ENCODE measurements at regions not wholly inside any gene's neighbourhood (a gene's known extent, or its start where the extent isn't known, plus 50 kb on each side); places are given as distances from the start of the nearest gene placed in this dataset.

DNA sequence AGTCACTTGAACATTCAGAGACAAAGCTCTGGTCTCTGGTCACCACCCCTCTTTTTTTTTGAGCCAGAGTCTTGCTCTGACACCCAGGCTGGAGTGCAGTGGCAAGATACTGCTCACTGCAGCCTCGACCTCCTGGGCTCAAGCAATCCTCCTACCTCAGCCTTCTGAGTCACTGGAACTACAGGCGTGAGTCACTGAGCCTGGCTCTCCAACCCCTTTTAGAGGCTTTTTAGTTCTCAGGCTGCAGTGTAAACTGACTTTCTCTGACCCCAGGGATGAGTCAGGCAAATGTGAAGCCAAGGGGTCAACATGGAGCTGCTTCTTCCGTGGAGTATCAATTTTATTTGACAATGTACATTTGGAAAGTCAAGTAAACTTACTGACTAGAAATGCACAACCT is 229.2 kb downstream of the PTTG2 start:
- peak overlapping the region; percentile 86 for H3K27ac ChIP-seq
- DNase-seq (ENCODE audit: low read depth, low spot score) = peak; percentile 48

DNA sequence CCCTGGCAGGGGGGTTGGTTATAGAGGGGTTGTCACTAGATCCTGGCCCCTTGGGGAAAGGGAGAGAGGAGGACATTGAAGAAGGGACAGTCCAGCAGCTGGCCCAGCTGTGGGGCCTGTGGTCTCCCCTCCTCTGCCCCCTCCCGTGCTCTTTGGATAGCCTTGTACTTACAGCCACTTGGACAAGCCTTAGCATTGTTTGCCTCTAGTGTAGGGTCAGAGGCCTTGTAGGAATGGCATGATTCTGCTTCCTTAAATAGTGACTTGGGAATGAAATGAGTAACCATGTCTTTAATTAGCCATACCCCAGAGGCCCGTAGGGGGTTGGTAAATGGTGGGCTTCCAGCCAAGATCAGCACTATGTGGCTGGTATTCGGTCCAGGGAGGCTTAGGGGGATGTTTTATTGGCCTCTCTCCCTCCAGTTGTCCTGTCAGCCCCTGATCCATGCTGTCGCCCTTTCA is 230.6 kb downstream of the PTTG2 start:
- H3K27ac ChIP-seq = no peak overlapping the region
- no peak for DNase-seq (ENCODE audit: low read depth, low spot score)

DNA sequence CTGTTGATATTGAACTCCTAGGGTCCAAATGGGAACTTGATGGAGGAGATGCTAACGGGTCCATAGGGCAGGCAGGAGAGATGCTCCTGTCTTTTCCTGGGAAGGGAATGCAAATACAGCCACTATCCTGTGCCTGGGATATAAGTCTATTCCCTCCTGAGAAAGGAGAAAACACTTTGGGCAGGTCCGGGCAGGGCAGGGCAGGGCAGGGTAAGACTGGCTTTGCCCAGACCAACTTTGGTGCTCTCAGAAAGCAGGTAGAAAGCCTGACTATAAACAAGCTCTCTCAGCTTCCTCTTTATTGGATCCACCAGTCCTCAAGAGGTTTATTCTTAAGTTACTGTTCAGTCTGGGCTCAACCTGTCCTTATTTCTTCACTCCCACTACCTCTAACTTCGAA is 232.3 kb downstream of the PTTG2 start:
- DNase-seq (ENCODE audit: low read depth, low spot score) = no peak
- no peak overlapping the region for H3K27ac ChIP-seq

DNA sequence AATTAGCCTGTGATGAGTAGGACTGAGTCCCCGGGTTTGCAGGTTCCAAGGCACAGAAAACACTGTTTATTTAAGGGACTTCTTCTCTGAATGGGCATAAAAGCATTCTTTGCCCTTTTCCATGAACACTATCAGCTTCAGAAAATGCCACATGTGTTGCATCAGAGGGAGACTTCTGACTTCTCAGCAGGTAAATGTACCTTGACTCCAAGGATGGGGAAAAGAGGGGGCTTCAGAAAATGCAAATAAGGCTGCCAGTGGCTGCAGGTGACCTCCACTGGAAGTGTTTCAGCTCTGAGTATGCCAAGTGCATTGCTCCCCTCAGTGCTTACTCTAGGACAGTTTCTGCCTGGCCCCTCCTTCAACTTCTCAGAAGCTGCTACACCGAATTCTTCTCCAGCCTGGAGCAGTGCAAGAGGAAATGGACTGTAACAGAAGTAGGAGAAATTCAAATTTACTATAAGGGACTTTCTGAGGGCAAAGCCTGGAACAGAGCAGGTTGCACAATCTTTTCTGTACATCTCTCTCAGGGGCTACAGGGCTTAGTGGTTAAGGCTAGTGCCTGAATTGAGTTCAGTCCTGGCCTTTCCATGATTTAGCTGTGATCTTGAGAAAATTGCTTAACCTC is 233.2 kb downstream of the PTTG2 start:
- H3K27ac ChIP-seq = no peak overlapping the region
- no peak for DNase-seq (ENCODE audit: low read depth, low spot score)

DNA sequence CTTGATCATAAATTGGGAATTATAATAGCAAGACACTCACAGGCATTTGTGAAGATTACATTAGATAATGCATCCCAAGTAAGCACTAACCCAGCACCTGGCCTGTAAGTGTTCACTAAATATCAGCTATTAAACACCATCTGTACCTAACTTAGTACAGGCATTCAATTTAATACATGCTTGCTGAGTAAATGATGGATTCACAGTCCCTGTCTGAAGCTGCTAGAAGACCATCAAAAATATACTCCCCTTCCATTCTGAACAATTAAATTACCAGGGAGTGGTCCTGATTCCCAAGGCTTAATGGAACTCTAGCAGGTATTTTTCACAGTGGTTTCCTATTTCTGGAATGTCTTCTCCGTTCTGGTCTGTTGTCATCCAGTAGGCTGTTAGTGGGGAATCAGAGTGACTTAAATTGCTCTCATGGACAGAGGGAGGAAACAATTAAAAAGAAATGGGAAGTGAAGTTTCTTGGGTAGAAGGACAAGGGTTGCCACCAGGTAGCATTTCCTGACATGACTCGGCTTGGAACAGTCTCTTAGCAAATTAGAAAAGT is 233.9 kb downstream of the PTTG2 start:
- H3K27ac ChIP-seq = no peak overlapping the region
- DNase-seq (ENCODE audit: low read depth, low spot score) = no peak

DNA sequence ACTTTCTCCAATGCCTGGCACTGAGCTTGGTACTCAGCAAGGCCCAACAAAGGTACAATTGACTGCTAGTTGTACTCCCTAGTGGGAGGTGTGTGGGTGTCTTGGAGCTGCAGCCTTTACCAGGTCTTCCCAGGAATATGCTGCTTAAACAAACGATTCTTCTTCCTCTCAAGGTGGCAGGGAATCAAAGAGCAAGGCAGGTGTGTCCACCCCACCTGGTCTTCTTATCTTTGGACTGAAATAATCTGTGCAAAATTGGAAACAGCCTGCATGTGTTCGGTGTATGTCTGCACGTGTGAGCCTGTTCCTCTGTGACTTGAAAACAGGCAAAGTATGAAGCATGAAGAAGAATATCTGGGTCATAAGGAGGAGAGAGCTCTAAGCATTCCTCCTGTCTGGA is 235.3 kb downstream of the PTTG2 start:
- no peak overlapping the region for H3K27ac ChIP-seq
- no peak for DNase-seq (ENCODE audit: low read depth, low spot score)

DNA sequence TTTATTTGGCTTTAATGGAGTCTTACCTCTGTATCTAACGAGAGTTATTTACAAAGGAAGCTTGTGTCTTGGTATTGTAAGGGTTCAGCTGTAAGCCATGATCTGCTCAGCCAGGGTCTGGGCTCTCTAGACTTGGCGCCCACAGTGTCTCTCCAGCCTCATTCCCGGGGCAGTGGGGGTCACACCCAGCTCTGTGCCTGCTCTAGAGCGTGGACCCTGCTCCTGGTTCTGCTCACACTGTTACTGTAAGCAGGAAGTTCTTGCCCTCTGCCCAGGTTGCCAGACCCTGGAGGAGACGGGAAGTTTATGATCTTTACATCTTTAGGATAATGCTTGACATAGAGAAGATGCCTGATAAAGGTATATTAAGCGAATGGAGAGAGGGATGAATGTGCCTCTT is 235.7 kb downstream of the PTTG2 start:
- DNase-seq (ENCODE audit: low read depth, low spot score) = no peak
- no peak overlapping the region for H3K27ac ChIP-seq

DNA sequence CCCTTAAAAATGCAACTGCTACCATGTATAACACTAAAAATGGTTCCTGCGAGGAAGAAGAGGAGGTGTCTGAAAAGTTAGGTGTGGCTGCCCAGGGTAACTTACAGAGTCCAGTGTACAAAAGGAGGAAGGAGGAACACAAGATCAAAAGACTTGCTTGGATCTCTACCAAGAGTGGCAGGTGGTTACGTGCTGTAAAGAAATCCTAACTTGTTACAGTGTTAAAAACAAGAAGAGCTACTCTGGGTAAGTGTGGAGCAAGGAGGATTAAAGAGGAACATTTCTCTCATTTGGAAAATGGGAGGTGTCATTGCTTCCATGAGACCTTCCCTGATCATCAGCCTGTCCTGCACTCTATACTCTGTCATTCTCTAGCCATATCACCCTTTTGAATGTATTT is 242.0 kb downstream of the PTTG2 start:
- no peak for DNase-seq (ENCODE audit: low read depth, low spot score)
- H3K27ac ChIP-seq = no peak overlapping the region

DNA sequence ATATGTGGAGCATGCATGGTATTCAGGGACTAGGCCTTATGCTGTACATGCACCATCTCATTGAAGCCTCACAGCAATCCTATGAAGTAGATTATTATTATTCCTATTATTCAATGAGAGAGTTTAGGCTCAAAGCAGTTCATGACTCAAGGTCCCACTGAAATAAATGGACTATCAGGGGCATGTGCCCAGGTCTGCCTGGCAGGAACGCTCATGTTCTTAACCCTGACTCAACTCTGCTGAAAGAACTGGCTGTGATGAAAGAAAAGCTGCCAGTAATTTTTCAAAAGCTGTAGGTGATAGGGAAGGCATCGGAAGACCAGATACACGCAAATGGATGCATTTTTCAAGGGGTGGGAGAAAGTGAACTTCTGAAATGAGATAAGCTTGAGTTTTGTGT is 243.4 kb downstream of the PTTG2 start:
- no peak overlapping the region for H3K27ac ChIP-seq
- DNase-seq (ENCODE audit: low read depth, low spot score) = no peak

DNA sequence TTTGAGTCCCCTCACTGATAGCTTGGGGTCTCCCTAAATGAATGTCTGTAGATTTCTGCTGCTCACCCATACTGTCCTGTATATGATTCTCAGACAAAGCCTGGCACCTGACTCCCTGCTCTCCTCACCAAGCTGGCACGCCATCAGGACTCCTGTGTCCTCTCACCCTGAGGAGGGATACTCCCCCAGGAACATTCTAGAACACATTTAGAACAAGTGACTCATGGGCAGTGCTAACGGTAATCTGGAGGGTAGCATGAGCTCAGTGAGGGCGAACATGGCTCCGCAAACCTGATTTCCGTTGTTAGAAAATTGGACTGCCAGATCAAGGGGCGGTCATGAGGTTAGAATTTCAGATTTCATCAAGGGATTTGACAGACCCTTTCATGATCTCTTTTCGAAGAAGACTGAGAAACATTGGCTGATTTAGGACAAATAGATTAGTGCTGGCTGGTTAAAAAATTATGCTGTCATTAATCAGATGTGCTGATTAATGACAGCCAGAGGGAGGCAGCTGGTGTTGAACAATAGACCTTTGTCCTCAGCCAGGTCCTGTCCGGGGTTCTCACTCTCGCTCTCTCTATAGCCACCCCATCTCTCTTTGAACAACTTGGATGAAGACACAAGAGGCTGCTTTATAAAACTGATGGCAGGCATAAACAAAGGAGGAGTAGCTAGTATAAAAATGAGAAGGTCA is 244.3 kb downstream of the PTTG2 start:
- H3K27ac ChIP-seq = no peak overlapping the region
- no peak for DNase-seq (ENCODE audit: low read depth, low spot score)

DNA sequence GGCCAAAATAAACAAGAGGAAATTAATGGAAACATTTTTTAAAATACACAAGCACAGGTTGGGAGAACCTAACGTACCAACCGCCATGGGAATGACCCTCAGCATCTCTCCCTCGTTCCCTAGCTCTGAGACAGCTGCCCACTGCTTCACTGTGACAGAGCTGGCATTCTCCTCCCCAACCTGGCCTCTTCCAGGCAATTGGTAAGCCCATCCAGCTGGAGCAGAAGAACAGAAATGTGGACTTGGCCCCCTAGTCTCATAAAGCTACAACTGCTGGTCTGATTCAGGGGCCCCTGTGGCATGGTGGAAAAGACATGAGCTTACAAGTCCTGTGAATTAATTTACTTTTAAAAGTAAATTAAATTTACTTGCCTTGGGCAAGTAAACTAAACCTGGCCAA is 245.1 kb downstream of the PTTG2 start:
- DNase-seq (ENCODE audit: low read depth, low spot score) = no peak
- H3K27ac ChIP-seq = no peak overlapping the region

DNA sequence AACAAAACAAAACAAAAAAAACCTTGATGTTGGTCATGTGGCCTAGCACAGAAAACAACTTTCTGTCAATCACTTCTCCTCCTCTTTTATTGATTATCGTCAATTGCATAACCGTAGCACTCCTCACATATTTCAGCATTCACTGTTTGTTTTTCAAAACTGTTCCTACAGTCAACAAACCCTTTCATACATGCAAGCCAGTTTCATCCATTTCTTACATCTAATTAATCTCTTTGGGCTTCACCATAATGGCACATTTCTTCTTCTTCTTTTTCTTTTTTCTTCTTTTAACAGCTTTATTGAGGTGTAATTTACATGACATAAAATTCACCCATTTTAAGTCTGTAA is 246.9 kb downstream of the PTTG2 start:
- no peak for DNase-seq (ENCODE audit: low read depth, low spot score)
- no peak overlapping the region for H3K27ac ChIP-seq

DNA sequence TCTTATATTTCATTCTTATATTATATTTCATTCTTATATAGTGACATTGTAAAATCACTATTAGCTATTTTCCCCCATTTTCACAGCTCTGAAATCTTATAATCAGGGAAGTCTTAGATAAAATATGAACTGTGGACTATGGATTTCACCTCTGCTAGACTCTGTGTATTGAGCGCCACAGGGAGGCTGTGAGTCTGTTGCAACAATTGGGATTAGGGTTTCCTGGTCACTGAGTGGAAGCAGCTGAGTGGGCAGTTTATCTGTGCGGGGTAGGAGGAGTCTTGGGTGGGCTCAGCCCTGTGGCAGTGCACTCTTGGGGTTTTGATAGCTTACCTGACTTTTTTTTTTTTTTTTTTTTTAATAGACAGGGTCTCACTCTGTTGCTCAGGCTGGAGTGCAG is 249.5 kb downstream of the PTTG2 start:
- H3K27ac ChIP-seq = no peak overlapping the region
- DNase-seq (ENCODE audit: low read depth, low spot score) = no peak

DNA sequence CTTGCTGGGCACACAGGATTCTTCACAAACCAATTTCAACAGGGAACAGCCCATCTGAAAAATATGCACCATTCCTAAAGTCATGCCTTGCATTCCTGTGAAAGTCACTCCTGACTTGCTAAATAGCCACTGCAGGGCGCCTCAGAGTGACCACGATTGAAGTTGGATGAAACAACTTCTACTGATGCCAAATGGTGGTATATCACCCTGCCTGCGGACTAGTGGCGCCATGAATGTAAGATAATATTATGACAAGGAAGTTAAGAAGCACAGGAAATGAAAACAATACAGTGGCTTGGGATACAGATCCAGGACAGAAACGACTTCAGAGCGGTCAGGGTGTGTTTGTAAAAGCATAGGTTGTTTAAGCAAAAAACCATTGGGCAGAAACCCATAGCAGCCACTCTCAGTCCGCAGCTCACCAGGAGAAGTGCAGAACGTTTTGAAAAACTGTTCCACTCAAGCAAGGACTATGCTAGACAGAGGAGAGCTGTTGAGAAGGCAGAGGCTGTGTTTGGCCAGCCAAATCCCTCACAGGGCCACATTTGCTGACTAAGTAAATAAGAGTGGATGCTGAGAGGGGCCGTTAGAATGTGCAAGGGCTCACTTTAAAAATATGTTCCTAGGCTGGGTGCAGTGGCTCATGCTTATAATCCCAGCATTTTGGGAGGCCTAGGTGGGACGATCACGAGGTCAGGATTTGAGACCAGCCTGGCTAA is 250.4 kb downstream of the PTTG2 start:
- no peak for DNase-seq (ENCODE audit: low read depth, low spot score)
- no peak overlapping the region for H3K27ac ChIP-seq

DNA sequence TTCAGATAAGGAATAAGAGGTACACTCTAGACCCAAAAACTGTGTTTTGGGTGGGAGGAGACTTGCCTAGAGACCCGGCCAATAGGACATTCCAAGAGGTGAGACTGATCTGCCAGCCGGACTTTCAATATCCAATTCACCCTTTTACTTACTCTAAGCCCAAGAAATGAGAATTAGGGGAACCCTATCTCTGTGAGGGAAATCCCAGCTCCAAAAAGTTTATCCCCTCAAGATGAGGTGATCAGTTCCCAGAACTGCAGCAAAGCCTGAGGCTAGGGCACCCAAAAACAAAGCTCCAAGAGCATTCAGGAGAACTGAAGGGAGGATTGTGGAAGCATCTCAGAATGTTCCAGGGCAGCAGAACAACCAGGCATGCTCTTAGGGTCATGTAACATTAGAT is 251.7 kb downstream of the PTTG2 start:
- DNase-seq (ENCODE audit: low read depth, low spot score) = no peak
- H3K27ac ChIP-seq = no peak overlapping the region

DNA sequence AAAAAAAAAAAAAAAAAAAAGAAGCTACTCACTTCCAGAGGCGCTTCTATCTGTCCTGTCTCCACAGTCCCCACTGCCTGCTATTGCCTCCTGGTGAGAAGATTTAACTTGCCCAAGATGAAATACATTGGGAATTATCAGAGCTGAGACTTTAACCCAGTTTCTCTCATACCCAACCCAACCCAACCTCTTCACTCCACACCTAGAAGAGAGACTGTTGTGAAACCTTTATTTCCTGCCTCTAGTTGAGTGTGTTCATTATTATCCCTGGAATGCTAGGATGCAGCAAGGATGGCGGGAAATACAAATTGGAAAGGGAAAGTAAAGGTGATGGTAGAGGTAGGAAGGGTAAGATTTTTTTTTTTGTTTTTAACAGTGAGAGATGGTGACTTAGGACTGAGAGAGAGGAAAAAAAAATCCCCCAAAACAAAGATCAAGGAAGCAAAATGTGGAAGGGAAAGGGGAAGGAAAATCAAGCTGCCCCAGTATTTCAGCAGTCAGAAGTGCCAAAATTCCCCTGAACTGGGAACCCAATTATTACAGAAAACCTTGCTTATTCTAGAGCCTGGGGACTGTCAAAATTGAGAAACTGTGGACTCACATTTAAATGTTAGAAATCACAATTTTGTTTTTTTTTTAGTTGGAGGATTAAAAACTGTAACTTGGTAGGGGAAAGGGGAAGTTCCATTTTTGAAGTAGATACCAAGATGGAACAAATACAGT is 253.0 kb downstream of the PTTG2 start:
- H3K27ac ChIP-seq = no peak overlapping the region
- DNase-seq (ENCODE audit: low read depth, low spot score) = no peak

DNA sequence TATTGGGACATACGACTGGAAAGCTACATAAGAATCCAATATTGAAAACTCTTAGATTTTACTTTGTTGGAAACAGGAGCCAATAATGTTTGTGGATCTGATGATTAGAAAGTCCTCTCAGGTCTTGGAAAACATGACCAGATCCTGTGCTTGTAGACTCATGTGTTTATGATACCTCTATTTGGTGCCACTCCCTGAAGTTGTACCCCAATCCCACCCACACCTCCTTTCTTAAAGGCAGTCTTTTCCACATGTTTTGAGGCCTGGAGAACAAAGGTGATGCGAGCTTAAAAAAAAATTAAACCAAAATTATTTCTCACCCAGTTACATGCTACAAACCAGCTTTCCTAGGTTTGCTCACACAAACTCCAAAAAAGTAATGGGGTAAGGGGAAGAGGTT is 262.7 kb downstream of the PTTG2 start:
- no peak for DNase-seq (ENCODE audit: low read depth, low spot score)
- no peak overlapping the region for H3K27ac ChIP-seq

DNA sequence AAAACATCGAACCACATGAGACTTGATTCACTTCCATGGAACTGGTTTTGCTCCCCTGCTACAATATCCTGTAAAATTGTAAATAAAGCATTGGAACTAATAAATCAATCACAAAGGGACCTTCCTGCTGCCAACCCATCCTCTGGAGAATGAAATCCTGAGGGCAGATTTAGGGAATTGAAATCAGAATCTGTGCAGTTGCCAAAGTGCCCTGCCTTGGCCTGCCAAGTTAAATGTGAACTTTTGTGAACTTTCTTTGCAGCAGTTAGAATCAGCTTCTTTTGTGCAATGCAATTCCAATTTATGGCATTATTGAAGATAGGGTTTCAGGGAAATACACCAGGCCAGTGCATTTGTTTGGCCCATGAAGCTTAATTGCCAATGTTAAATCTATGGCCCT is 263.1 kb downstream of the PTTG2 start:
- no peak for DNase-seq (ENCODE audit: low read depth, low spot score)
- no peak overlapping the region for H3K27ac ChIP-seq

DNA sequence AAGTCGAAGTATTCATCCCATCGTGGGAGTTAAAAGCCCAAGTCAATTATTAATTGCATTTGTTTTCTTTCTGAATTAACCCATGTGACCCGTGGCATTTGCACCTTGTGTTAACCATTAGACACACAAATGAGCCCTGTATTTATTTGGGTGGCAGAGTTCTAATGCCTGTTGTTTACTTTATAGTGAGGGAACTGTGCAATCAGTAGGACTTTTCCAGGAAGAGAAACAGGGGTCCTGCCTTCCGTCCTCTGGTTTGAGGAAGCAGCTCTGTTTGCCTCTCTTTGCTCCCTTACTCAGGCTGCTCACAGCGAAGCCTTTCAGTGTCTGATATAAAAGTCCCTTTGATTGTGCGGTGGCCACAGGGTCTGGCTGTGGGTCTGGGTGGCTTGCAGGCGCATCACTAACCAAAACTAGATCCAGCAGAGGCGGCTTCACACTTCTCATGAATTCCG is 263.6 kb downstream of the PTTG2 start:
- no peak for DNase-seq (ENCODE audit: low read depth, low spot score)
- no peak overlapping the region for H3K27ac ChIP-seq

DNA sequence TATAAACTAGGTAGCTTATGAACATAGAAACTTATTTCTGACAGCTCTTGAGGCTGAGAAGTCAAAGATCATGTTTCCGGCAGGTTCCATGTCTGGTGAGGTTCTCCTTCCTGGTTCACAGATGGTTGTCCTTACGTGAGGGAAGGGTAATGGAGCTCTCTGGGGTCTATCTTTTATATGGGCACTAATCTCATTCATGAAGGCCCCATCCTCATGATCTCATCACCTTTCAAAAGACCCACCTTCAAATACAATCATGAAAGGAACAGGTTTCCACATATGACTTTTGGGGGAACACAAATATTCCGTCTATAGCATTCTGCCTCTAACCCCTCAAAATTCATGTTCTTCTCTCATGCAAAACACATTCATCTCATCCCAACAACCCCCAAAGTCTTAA is 264.7 kb downstream of the PTTG2 start:
- no peak for DNase-seq (ENCODE audit: low read depth, low spot score)
- no peak overlapping the region for H3K27ac ChIP-seq

DNA sequence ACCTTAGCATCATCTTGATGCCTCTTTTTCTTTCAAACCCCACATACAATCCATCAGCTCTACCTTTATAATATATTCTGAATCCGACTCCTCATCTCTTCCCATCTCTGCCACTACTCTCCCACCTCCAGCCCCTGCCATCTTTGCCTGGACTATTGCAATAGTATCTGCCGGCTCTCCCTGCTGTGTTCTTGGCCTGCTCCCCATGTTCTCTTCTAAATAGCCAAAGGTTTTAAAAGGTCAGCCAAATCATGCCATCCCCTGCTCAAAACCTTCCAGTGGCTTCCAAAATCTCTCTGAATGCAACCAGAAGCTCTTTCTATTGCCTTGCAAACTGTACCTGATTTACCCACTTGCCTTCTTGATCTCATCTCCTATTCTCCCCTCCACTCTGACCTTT is 266.0 kb downstream of the PTTG2 start:
- no peak overlapping the region for H3K27ac ChIP-seq
- no peak for DNase-seq (ENCODE audit: low read depth, low spot score)
